ENCODE measurements at regions not wholly inside any gene's neighbourhood (a gene's known extent, or its start where the extent isn't known, plus 50 kb on each side); places are given as distances from the start of the nearest gene placed in this dataset.
A peak's percentile ranks its signal among the peaks of the same experiment; 100 is the strongest.

DNA sequence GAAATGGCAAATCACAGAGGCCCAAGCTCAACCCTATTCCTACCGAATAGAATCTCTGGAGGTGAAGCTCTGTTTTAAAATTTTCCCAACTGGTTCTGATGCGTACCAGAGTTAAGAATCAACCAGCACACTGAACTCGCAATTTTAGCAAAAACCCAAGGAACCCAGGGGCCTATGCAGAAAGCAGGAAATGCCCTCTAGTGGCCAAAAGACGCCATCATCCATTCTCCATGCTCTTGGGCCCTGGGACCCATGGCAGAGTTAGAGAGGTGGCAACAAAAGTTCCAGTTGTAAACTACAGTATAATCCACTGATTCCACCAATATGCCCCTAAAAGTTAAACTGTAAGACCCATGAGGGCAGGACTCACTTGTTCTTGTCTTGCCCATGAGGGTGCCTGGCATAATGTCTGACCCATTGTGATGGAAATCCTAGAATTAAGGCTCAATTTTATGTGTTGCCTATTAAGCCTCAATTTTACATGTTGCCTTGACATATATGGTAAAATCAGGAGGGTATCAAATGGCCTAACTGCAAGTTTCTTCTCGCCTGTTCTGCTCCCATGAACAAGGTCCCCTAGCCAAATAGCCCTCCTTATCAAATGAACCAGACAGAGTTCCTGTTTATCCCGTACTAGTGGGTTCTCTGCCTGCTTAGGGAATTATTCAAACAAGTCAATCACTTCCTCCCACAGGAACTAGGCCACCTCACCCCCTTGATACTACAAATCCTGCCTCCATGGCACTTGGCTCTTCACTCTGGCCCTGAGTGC, 137.5 kb upstream of the CPM start (continued):
- peak; percentile 92 for TF ChIP-seq RAD21 (IDR thresholded peaks at IDR 0.05; ENCODE audit: insufficient read depth, low read depth, low read length)

GRCh38 chr12:69071091-69071370, 138.1 kb upstream of the CPM start:
- no TSS peak for BruUV-seq (replicated peaks)
- ChIA-PET RAD21 (ENCODE audit: unreplicated experiment) (no interaction called here), SMC1A (ENCODE audit: uncharacterized antibody, unreplicated experiment) (interaction anchor here (1.2 to 1.5 kb wide), 2 partner anchors 208 to 241 kb away, joined by 5 to 16 read pairs; no protein-coding TSS in a partner anchor), POLR2A (no interaction called here), CTCF (interaction anchor here (1.2 to 5.5 kb wide), 3 partner anchors 85 to 241 kb away, joined by 5 to 45 read pairs (median 5); no protein-coding TSS in a partner anchor)
- FAIRE-seq (no peak), ATAC-seq (peak; percentile 25; the same call in 2 of the 3 replicates), DNase-seq (ENCODE audit: low read depth, low spot score) (no peak)
- no peak overlapping the region for H3K4me3 ChIP-seq
- H3K27me3 ChIP-seq (replicated peaks in 1 of 2; ENCODE audit: control insufficient read depth in 2 of 2, insufficient read depth in 2 of 2, low read length in 1 of 2) = peaks cover 0 to 3% of the 10 kb centered on the region in 2 experiments; a peak in 1 of 4 replicates
- in situ Hi-C loops (cut with MboI) (loop anchor here (5.0 kb wide), 1 partner anchor 199 kb away; no protein-coding TSS in a partner anchor), intact Hi-C loops (cut with micrococcal nuclease; ENCODE audit: unreplicated experiment) (no loop called here)
- no peak overlapping the region for H3K4me2 ChIP-seq (ENCODE audit: control insufficient read depth, insufficient read depth)
- 0% methylated on average over 1 of the region's 1 CpG for WGBS (ENCODE audit: insufficient coverage, insufficient replicate concordance, low lambda C conversion rate, missing lambda C conversion rate)
- no peaks in the 10 kb centered on the region for H3K36me3 ChIP-seq (ENCODE audit: control insufficient read depth in 2 of 2, insufficient read depth in 2 of 2, low read length in 1 of 2)
- TF ChIP-seq SKIL (IDR thresholded peaks at IDR 0.05; ENCODE audit: low read depth, poor library complexity, severe bottlenecking) (no peak), NR2C2 (IDR thresholded peaks at IDR 0.05; ENCODE audit: borderline replicate concordance, control insufficient read depth, insufficient read length, low read depth) (no peak), ZBED1 (IDR thresholded peaks at IDR 0.05; ENCODE audit: borderline replicate concordance) (no peak), MTA3 (IDR thresholded peaks at IDR 0.05; ENCODE audit: borderline replicate concordance, low read length) (no peak), CBX5 (IDR thresholded peaks at IDR 0.05; ENCODE audit: low read depth) (no peak), NR2F1 (conservative IDR thresholded peaks at IDR 0.05) (no peak), HDAC2 (IDR thresholded peaks at IDR 0.05) (no peak), TCF12 (IDR thresholded peaks at IDR 0.05; ENCODE audit: low read depth, low read length) (no peak), DPF2 (IDR thresholded peaks at IDR 0.05) (no peak)
- TF ChIP-seq, protein P1, sequence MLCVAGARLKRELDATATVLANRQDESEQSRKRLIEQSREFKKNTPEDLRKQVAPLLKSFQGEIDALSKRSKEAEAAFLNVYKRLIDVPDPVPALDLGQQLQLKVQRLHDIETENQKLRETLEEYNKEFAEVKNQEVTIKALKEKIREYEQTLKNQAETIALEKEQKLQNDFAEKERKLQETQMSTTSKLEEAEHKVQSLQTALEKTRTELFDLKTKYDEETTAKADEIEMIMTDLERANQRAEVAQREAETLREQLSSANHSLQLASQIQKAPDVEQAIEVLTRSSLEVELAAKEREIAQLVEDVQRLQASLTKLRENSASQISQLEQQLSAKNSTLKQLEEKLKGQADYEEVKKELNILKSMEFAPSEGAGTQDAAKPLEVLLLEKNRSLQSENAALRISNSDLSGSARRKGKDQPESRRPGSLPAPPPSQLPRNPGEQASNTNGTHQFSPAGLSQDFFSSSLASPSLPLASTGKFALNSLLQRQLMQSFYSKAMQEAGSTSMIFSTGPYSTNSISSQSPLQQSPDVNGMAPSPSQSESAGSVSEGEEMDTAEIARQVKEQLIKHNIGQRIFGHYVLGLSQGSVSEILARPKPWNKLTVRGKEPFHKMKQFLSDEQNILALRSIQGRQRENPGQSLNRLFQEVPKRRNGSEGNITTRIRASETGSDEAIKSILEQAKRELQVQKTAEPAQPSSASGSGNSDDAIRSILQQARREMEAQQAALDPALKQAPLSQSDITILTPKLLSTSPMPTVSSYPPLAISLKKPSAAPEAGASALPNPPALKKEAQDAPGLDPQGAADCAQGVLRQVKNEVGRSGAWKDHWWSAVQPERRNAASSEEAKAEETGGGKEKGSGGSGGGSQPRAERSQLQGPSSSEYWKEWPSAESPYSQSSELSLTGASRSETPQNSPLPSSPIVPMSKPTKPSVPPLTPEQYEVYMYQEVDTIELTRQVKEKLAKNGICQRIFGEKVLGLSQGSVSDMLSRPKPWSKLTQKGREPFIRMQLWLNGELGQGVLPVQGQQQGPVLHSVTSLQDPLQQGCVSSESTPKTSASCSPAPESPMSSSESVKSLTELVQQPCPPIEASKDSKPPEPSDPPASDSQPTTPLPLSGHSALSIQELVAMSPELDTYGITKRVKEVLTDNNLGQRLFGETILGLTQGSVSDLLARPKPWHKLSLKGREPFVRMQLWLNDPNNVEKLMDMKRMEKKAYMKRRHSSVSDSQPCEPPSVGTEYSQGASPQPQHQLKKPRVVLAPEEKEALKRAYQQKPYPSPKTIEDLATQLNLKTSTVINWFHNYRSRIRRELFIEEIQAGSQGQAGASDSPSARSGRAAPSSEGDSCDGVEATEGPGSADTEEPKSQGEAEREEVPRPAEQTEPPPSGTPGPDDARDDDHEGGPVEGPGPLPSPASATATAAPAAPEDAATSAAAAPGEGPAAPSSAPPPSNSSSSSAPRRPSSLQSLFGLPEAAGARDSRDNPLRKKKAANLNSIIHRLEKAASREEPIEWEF (IDR thresholded peaks at IDR 0.05; ENCODE audit: insufficient replicate concordance, low read depth, low read length) = no peak
- no peaks in the 10 kb centered on the region for H3K79me2 ChIP-seq (ENCODE audit: control insufficient read depth, insufficient read depth, low read length)
- no peaks in the 10 kb centered on the region for H3K9me3 ChIP-seq (replicated peaks; ENCODE audit: control insufficient read depth, insufficient read depth, low read length)
- H2AFZ ChIP-seq (ENCODE audit: control insufficient read depth, low read depth, low read length) = no peak overlapping the region
- no peaks in the 10 kb centered on the region for H3K4me1 ChIP-seq (ENCODE audit: control insufficient read depth, insufficient read depth, low read length)
- H3K9ac ChIP-seq (ENCODE audit: control insufficient read depth, insufficient read depth, low read length) = no peak overlapping the region
- no peak overlapping the region for H3K27ac ChIP-seq (ENCODE audit: control insufficient read depth, insufficient read depth)
- no peaks in the 10 kb centered on the region for H4K20me1 ChIP-seq (ENCODE audit: control insufficient read depth, insufficient read depth)
